Stimulated activated naive CD8-positive, alpha-beta T cell treated with anti-CD3 and anti-CD28 coated beads, Interleukin-15, amount 100 ng/mL, for 72 hours (primary cell): ENCODE measurements at regions not wholly inside any gene's neighbourhood (a gene's known extent, or its start where the extent isn't known, plus 50 kb on each side); places are given as distances from the start of the nearest gene placed in this dataset.

Experiments used
- ATAC-seq: fragments of 150-1000 bp; cut with Tn5 transposase; 2 replicates; pipeline ENCODE4 v1.10.0; 2021; ENCODE audit warnings: mild to moderate bottlenecking, moderate library complexity
- DNase-seq, 2 donors: peaks; one replicate each; pipeline ENCODE4 v3.0.0; 2021 to 2022
- H3K27ac Mint-ChIP-seq, 2 donors: one replicate each; pipeline ENCODE4 v1.8.0; 2022; ENCODE audit warnings: mild to moderate bottlenecking in 2 of 2, mixed read lengths in 2 of 2, moderate library complexity in 2 of 2
- H3K27me3 Mint-ChIP-seq: one replicate; pipeline ENCODE4 v1.8.0; 2022; ENCODE audit warnings: mixed read lengths
- H3K4me1 Mint-ChIP-seq: one replicate; pipeline ENCODE4 v1.8.0; 2022; ENCODE audit warnings: mild to moderate bottlenecking, mixed read lengths
- H3K4me3 Mint-ChIP-seq, 2 donors: one replicate each; pipeline ENCODE4 v1.8.0; 2022; ENCODE audit warnings: mild to moderate bottlenecking in 2 of 2, mixed read lengths in 2 of 2, moderate library complexity in 1 of 2
- H3K9me3 Mint-ChIP-seq, 2 donors: one replicate each; pipeline ENCODE4 v1.8.0; 2022; ENCODE audit warnings: mixed read lengths in 2 of 2

- H3K4me3 Mint-ChIP-seq, result no peak overlapping the region
- ATAC-seq (no peak), DNase-seq (no peak)
- H3K4me1 Mint-ChIP-seq, result no peaks in the 10 kb centered on the region
- H3K27ac Mint-ChIP-seq, result no peak overlapping the region
- peaks cover 0 to 4% of the 10 kb centered on the region in 2 donors for H3K9me3 Mint-ChIP-seq
- no peaks in the 10 kb centered on the region for H3K27me3 Mint-ChIP-seq
Measured at GRCh38 chr3:76986876-76987474, 52.9 kb upstream of the ROBO2 start.
